GM18858 (cell line): ENCODE measurements at regions not wholly inside any gene's neighbourhood (a gene's known extent, or its start where the extent isn't known, plus 50 kb on each side); places are given as distances from the start of the nearest gene placed in this dataset.

ENCODE experiments used
- ATAC-seq: cut with Tn5 transposase; IDR thresholded peaks from one replicate; pipeline ENCODE4 v1.9.1; 2021; ENCODE audit not compliant: unreplicated experiment

DNA sequence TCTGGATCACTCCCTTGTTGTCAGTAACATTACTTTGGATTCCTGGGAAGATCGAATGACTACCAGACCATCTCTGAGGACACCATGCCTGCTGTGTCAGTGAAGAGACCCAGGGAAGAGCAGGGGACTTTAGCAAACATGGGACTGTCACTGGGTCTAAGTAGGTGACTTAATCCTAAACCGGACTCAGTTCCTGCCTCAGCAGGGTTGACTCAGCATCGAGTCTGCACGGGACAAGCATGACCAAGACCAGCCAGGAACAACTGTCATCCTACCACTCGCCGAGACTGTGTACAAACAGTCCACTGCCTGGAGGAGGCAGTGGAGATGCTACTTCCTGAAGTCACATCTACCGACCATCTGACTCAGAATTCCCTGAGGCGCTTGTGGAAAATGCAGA is 53.2 kb upstream of the RAB4A start:
- no peak for ATAC-seq

- ATAC-seq = no peak
Observed at GRCh38 chr1:229218612-229219025, 52.3 kb upstream of the RAB4A start.

DNA sequence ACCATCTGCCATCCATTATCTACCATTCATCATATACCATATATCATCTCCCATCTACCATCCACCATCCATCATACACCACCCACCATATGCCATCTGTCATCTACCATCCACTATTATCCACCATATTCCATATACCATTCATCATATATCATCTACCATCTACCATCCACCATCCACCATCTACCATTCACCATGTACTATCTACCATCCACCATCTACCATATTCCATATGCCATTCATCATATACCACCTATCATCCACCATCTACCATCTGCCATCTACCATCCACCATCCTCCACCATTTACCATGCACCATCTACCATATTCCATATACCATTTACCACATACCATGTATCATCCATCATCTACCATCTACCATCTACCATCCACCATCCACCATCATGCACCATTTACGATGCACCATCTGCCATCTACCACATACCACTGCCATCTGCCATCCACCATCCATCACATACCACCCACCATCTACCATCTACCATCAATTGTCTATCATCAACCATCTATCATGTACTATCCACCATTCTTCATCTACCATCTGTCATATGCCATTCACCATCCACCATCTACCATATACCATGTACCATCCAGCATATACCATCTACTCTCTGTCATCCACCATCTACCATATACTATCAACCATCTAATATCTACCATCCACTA is 50.6 kb upstream of the RAB4A start:
- ATAC-seq = no peak

GRCh38 chr1:229221106-229222019 is 49.5 kb upstream of the RAB4A start:
- ATAC-seq = no peak
